ENCODE measurements at regions not wholly inside any gene's neighbourhood (a gene's known extent, or its start where the extent isn't known, plus 50 kb on each side); places are given as distances from the start of the nearest gene placed in this dataset.

DNA sequence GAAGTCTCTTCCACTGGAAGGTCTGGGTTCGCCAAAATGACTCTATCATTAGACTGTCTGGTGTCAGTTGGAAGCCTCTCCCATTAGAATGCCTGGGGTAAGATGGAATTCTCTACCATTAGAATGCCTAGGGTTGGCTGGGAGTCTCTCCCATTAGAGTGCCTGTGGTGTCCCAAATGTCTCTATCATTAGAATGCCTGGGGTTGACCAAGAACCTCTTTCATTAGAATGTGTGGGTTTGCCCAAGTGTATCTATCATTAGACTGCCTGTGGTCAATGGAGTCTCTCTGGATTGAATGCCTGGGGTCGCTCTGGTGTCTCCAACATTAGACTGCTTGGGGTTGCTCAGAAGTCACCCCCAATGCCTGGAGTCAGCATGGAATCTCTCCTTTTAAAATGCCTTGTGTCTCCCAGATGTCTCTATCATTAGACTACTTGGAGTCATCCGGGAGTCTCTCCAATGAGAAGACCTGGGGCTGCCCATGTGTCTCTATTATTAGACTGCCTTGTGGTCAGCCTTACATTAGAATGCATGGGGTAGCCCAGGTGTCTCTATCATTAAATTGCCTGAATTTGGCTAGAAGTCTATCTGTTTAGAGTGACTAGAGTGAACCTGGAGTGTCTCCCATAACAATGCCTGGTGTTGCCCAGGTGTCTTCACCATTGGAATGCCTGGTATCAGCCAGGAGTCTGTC, 1518.4 kb downstream of the UQCRFS1 start:
- no peak for DNase-seq

DNA sequence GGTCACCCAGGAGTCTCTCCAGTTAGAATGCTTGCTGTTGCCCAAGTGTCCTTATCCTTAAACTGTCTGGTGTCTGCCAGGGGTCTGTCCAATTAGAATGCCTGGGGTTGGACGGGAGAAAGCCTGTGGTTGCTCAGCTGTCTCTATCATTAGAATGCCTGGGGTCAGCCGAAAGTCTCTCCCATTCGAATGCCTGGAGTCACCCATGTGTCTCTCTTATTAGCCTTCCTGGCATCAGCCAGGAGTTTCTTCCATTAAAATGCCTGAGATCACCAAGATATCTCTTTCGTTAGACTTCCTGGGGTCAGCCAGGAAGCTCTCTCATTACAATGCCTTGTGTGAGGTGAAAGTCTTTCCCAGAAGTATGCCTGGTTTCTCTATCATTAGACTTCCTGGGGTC, 1521.0 kb downstream of the UQCRFS1 start:
- no peak for DNase-seq

- DNase-seq, result no peak
These were observed 1523.2 kb downstream of the UQCRFS1 start for GRCh38 chr19:27689734-27690241.

DNA sequence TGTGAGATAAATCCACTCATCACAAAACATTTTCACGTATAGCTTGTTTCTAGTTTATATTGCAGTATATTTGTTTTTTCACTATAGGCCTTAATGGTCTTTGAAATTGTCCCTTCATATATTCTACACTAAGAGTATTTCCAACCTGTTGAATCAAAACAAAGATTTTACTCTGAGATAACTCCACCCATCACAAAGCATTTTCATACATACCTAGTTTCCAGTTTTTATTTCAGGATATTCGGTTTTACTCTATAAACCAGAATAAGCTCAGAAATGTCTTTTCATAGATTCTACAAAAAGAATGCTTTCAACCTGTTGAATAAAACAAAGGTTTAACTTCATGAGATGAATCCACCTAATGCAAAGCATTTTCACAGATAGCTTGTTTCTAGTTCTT, 1528.7 kb downstream of the UQCRFS1 start:
- DNase-seq, result no peak

DNA sequence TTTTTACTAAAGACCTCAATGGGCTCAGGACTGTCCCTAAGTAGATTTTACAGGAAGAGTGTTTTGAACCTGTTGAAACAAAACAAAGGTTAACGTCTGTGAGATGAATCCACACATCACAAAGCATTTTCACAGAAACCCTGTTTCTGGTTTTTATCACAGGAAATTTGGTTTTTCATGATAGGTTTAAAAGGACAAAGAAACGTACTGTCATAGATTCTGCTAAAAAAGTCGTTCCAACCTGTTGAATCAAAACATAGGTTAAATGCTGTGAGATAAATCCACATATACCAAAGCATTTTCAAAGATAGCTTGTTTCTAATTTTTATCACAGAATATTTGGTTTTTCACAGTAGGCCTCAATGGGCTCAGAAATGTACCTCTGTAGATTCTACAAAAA, 1531.0 kb downstream of the UQCRFS1 start:
- no peak for DNase-seq

- DNase-seq, result no peak
These were observed 1533.0 kb downstream of the UQCRFS1 start for GRCh38 chr19:27679905-27680304.

- no peak for DNase-seq
These were observed 1533.6 kb downstream of the UQCRFS1 start for GRCh38 chr19:27679399-27679798.

- no peak for DNase-seq
These were observed 1536.1 kb downstream of the UQCRFS1 start for GRCh38 chr19:27676877-27677276.

DNA sequence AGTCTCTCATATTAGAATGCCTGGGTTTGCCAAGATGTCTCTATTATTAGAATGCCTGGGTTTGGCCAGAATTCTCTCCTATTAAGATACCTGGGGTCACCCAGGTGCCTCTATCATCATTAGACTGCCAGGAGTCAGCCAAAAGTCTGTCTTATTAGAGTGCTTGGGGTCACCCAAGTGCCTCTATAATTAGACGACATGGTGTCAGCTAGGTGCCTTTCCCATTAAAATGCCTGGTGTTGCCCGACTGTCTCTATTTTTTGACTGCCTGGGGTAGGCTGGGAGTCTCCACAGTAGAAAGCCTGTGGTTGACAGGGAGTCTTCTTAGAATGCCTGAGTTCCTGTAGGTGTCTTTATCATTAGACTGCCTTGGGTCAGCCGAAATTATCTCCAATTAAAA, 1536.6 kb downstream of the UQCRFS1 start:
- DNase-seq, result no peak

DNA sequence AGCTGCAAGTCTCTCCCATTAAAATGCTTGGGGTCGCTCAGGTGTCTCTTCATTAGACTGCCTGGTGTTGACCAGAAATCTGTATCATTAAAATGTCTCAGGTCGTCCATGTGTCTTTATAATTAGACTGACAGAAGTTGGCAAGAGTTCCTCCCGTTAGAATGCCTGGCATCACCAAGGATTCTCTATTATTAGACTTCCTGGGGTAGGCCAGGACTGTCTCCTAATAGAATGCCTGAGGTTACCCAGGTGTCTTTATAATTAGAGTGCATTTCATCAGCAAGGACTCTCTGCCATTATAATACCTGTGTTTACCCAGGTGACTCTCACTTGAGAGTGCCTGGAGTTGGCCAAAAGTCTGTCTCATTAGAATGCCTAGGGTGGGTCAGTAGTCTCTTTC, 1537.2 kb downstream of the UQCRFS1 start:
- no peak for DNase-seq

- no peak for DNase-seq
These were observed 1538.2 kb downstream of the UQCRFS1 start for GRCh38 chr19:27674701-27675100.

DNA sequence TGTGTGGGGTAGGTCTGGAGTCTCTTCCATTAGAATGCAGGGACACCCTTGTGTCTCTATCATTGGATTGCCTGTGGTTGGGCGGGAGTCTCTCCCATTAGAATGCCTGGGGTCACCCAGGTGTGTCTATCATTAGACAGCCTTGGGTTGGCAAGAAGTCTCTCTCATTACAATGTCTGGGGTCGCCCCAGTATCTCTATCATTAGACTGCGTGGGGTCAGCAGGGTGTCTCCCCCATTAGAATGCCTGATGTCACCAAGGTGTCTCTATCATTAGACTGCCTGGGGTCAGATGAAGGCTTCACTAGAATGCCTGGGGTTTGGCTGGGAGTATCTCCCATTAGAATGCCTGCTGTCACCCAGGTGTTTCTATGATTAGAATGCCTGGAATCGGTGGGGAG, 1539.0 kb downstream of the UQCRFS1 start:
- DNase-seq, result no peak

DNA sequence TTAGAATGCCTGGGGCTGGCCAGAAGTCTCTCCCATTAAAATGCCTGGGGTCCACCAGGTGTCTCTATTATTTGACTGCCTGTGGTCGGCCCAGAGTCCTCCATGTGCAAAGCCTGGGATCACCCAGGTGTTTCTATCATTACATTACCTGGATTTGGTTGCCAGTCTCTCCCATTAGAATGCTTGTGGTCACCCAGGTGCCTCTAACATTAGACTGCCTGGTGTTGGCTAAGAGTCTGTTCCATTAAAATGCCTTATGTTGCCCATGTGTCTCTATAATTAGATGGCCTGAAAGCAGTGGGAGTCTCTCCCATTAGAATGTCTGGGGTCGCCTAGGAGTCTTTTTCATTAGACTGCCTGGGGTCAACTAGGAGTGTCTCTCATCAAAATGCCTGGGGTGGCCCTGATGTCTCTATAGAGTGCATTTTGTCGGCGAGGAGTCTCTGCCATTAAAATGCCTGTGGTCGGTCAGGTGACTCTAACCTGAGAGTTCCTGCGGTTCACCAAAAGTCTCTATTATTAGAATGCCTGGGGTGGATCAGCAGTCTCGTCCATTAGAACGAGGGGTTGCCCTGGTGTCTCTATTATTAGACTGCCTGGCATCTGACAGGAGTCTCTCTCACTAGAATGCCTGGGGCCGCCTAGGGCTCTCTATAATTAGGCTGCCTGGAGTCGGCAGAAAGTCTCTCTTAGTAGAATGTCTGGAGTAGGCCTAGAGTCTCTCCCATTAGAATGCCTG, 1540.5 kb downstream of the UQCRFS1 start:
- DNase-seq, result no peak

DNA sequence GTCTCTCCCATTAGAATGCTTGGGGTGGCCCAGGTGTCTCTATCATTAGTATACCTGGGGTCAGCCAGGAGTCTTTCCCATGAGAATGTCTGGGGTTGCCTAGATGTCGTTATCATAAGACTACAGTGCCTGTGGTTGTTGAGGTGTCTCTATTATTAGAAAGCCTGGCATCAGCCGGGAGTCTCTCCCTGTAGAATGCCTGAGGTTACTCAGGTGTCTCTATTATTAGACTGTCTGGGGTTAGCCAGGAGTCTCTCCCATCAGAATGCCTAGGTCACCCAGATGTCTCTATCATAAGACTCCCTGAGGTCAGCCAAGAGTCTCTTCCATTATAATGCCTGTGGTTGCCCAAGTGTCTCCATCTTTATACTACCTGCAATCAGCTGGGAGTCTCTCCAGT, 1541.1 kb downstream of the UQCRFS1 start:
- DNase-seq, result no peak

GRCh38 chr19:27660428-27660827, 1552.5 kb downstream of the UQCRFS1 start:
- DNase-seq, result no peak

- DNase-seq, result no peak
These were observed 1555.5 kb downstream of the UQCRFS1 start for GRCh38 chr19:27657271-27658051.

DNA sequence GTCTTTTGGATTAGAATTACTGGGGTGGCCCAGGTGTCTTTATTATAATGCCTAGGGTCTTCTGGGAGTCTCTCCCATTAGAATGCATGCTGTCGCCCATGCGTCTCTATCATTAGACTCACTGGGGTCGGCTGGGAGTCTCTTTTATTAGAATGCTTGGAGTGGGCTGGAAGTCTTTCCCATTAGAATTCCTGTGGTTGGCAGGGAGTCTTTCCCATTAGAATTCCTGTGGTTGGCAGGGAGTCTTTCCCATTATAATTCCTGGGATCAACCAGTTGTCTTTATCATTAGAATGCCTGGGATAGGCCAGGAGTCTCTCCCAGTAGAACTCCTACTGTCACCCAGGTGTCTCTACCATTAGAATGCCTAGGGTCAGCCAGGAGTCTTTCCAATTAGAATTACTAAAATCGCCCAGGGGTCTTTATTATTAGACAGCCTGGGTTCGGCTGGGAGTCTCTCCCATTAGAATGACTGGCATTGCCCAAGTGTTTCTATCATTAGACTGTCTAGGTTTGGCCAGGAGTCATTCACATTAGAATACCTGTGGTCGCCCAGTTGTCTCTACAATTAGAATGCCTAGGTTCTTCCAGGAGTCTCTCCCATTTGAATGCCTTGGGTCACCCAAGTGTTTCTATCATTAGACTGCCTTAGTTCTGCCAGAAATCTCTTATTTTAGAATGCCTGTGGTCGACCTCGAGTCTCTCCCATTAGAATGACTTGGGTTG, 1558.5 kb downstream of the UQCRFS1 start:
- DNase-seq, result no peak

DNA sequence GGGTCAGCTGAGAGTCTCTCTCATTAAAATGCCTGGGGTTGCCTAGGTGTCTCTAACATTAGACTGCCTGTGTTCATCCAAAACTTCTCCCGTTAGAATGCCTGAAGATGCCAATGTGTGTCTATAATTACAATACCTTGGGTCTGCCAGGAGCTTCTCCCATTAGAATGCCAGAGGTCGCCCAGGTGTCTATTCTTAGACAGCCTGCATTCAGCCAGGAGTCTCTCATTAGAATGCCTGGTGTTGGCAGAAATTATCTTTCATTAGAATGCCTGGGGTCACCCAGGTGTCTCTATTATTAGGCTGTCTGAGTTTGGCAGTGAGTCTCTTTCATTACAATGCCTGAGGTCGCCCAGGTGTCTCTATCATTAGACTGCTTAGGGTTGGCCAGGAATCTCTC, 1560.2 kb downstream of the UQCRFS1 start:
- DNase-seq, result no peak

DNA sequence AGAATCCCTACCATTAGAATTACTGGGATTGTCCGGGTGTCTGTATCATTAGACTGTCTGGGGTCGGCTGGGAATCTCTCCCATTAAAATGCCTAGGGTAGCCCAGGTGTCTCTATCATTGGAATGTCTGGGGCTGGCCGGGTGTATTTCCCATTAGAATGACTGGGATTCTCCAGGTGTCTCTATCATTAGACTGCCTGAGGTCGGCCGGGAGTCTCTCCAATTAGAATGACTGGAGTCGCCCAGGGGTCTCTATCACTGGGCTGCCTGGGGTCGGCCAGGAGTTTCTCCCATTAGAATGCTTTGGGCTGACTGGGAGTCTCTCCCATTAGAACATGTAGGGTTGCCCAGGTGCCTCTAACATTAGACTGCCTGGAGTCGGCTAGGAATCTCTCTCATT, 1560.7 kb downstream of the UQCRFS1 start:
- DNase-seq, result no peak

DNA sequence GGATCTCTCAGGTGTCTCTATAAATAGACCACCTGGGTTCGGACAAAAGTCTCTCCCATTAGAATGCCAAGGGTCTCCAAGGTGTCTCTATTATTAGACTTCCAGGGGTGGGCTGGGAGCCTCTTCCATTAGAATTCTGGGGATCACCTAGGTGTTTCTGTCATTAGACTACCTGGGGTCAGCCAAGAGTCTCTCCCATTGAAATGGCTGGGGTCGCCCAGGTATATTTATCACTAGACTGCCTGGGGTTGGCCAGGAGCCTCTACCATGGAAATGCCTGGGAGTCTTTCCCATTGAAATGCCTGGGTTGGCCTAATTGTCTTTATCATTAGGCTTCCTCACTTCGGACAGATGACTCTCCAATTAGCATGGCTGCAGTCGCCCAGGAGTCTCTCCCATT, 1565.5 kb downstream of the UQCRFS1 start:
- DNase-seq, result no peak

- DNase-seq, result no peak
These were observed 1577.5 kb downstream of the UQCRFS1 start for GRCh38 chr19:27635401-27635800.

GRCh38 chr19:27618006-27618405, 1594.9 kb downstream of the UQCRFS1 start:
- no peak for DNase-seq

DNA sequence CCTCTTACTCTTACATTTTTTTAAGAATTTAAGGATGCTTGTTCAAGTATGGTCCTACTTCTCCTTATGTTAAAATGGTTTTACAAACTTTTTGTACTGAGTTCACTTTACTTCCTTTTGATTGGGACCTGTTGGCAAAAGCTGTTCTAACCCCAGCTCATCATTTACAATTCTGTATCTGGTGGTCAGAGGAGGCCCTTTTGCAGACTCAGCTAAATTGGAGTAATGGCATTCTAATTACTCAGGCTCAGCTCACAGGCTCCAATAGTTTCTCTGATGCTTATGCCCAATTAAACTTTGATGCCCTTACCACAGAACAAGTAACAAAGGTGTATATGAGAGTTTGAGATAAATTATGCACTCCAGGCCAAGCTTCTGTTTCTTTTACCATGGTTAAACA, 1632.0 kb downstream of the UQCRFS1 start:
- no peak for DNase-seq

Data from DMS 273 treated with DMSO at 0.1 percent for 48 hours (cell line).